Stomach smooth muscle (tissue), 2 donors: ENCODE measurements at regions not wholly inside any gene's neighbourhood (a gene's known extent, or its start where the extent isn't known, plus 50 kb on each side); places are given as distances from the start of the nearest gene placed in this dataset.

ENCODE experiments used
- H3K27ac ChIP-seq: one replicate; pipeline ENCODE4 v1.7.0; 2013; ENCODE audit warnings: mild to moderate bottlenecking, low read length, inconsistent platforms
- H3K27me3 ChIP-seq, 2 donors: one replicate each; pipeline ENCODE4 v1.7.0; 2013; ENCODE audit warnings: low read length in 2 of 2; ENCODE audit not compliant: insufficient read depth in 2 of 2, control insufficient read depth in 1 of 2
- H3K36me3 ChIP-seq, 2 donors: one replicate each; pipeline ENCODE4 v1.7.0; 2013; ENCODE audit warnings: low read length in 2 of 2; ENCODE audit not compliant: control insufficient read depth in 2 of 2, insufficient read depth in 2 of 2
- H3K4me1 ChIP-seq: one replicate; pipeline ENCODE4 v1.7.0; 2013; ENCODE audit warnings: low read length; ENCODE audit not compliant: control insufficient read depth, insufficient read depth
- H3K4me3 ChIP-seq, 2 donors: one replicate each; pipeline ENCODE4 v1.7.0; 2013; ENCODE audit warnings: low read length in 2 of 2
- H3K9ac ChIP-seq, 2 donors: one replicate each; pipeline ENCODE4 v1.7.0; 2013; ENCODE audit warnings: low read length in 2 of 2, mild to moderate bottlenecking in 1 of 2
- H3K9me3 ChIP-seq, 2 donors: one replicate each; pipeline ENCODE4 v1.7.0; 2013; ENCODE audit warnings: low read length in 2 of 2; ENCODE audit not compliant: control insufficient read depth in 2 of 2
- donor health status: healthy.
- donor health status: Pancreatic carcinoma.

- no peaks in the 10 kb centered on the region for H3K27me3 ChIP-seq
- no peak overlapping the region for H3K4me3 ChIP-seq
- H3K9me3 ChIP-seq, result no peaks in the 10 kb centered on the region
- H3K27ac ChIP-seq, result no peak overlapping the region
- no peaks in the 10 kb centered on the region for H3K36me3 ChIP-seq
- no peak overlapping the region for H3K9ac ChIP-seq
- no peaks in the 10 kb centered on the region for H3K4me1 ChIP-seq
Observed at GRCh38 chr3:159263750-159264553, 462.1 kb downstream of the MFSD1 start.

GRCh38 chr3:159265705-159266104 is 463.9 kb downstream of the MFSD1 start:
- Histone ChIP-seq H3K4me1 (no peaks in the 10 kb centered on the region), H3K4me3 (no peak overlapping the region), H3K9ac (no peak overlapping the region), H3K9me3 (no peaks in the 10 kb centered on the region), H3K27ac (no peak overlapping the region), H3K36me3 (no peaks in the 10 kb centered on the region), H3K27me3 (no peaks in the 10 kb centered on the region)

GRCh38 chr3:159266779-159267178 is 464.9 kb downstream of the MFSD1 start:
- Histone ChIP-seq H3K9ac (no peak overlapping the region), H3K27me3 (no peaks in the 10 kb centered on the region), H3K4me3 (no peak overlapping the region), H3K9me3 (no peaks in the 10 kb centered on the region), H3K4me1 (no peaks in the 10 kb centered on the region), H3K27ac (no peak overlapping the region), H3K36me3 (no peaks in the 10 kb centered on the region)

- H3K27me3 ChIP-seq, result no peaks in the 10 kb centered on the region
- no peak overlapping the region for H3K27ac ChIP-seq
- H3K4me1 ChIP-seq, result no peaks in the 10 kb centered on the region
- H3K9ac ChIP-seq, result no peak overlapping the region
- H3K9me3 ChIP-seq, result no peaks in the 10 kb centered on the region
- H3K4me3 ChIP-seq, result no peak overlapping the region
- no peaks in the 10 kb centered on the region for H3K36me3 ChIP-seq
Observed at GRCh38 chr3:159271799-159272512, 470.1 kb downstream of the MFSD1 start.

- H3K9ac ChIP-seq, result no peak overlapping the region
- H3K27ac ChIP-seq, result no peak overlapping the region
- H3K4me3 ChIP-seq, result no peak overlapping the region
- no peaks in the 10 kb centered on the region for H3K36me3 ChIP-seq
- no peaks in the 10 kb centered on the region for H3K4me1 ChIP-seq
- H3K27me3 ChIP-seq, result no peaks in the 10 kb centered on the region
- H3K9me3 ChIP-seq, result no peaks in the 10 kb centered on the region
Observed at GRCh38 chr3:159273070-159273469, 471.2 kb downstream of the MFSD1 start.

GRCh38 chr3:159273608-159274007 is 471.8 kb downstream of the MFSD1 start:
- Histone ChIP-seq H3K27me3 (no peaks in the 10 kb centered on the region), H3K4me3 (no peak overlapping the region)

GRCh38 chr3:159275741-159276140 is 473.9 kb downstream of the MFSD1 start:
- no peak overlapping the region for H3K9ac ChIP-seq

More at GRCh38 chr3:159273608-159274007, 471.8 kb downstream of the MFSD1 start:
- no peaks in the 10 kb centered on the region for H3K36me3 ChIP-seq
- no peak overlapping the region for H3K9ac ChIP-seq
- no peaks in the 10 kb centered on the region for H3K4me1 ChIP-seq
- H3K27ac ChIP-seq, result no peak overlapping the region
- H3K9me3 ChIP-seq, result no peaks in the 10 kb centered on the region

GRCh38 chr3:159277814-159278213 is 476.0 kb downstream of the MFSD1 start:
- Histone ChIP-seq H3K9ac (no peak overlapping the region), H3K4me1 (no peaks in the 10 kb centered on the region), H3K4me3 (no peak overlapping the region), H3K36me3 (no peaks in the 10 kb centered on the region), H3K27ac (no peak overlapping the region), H3K9me3 (no peaks in the 10 kb centered on the region), H3K27me3 (no peaks in the 10 kb centered on the region)

More at GRCh38 chr3:159275741-159276140, 473.9 kb downstream of the MFSD1 start:
- no peaks in the 10 kb centered on the region for H3K9me3 ChIP-seq
- H3K4me3 ChIP-seq, result no peak overlapping the region
- H3K4me1 ChIP-seq, result no peaks in the 10 kb centered on the region
- no peak overlapping the region for H3K27ac ChIP-seq
- H3K36me3 ChIP-seq, result no peaks in the 10 kb centered on the region
- no peaks in the 10 kb centered on the region for H3K27me3 ChIP-seq

GRCh38 chr3:159280386-159281191 is 478.7 kb downstream of the MFSD1 start:
- H3K9me3 ChIP-seq, result no peaks in the 10 kb centered on the region
- no peak overlapping the region for H3K27ac ChIP-seq
- H3K36me3 ChIP-seq, result no peaks in the 10 kb centered on the region
- H3K27me3 ChIP-seq, result no peaks in the 10 kb centered on the region
- no peaks in the 10 kb centered on the region for H3K4me1 ChIP-seq
- no peak overlapping the region for H3K9ac ChIP-seq
- H3K4me3 ChIP-seq, result no peak overlapping the region

GRCh38 chr3:159293493-159293892 is 491.6 kb downstream of the MFSD1 start:
- Histone ChIP-seq H3K36me3 (no peaks in the 10 kb centered on the region), H3K9ac (no peak overlapping the region), H3K9me3 (no peaks in the 10 kb centered on the region), H3K27ac (no peak overlapping the region), H3K4me1 (no peaks in the 10 kb centered on the region), H3K27me3 (no peaks in the 10 kb centered on the region), H3K4me3 (no peak overlapping the region)
